Smooth muscle cell (in vitro differentiated cells): ENCODE measurements at regions not wholly inside any gene's neighbourhood (a gene's known extent, or its start where the extent isn't known, plus 50 kb on each side); places are given as distances from the start of the nearest gene placed in this dataset.

Experiments used
- DNase-seq: peaks from one replicate; lab custom pipeline; 2025; ENCODE audit not compliant: unreplicated experiment; lab: John Stamatoyannopoulos, UW
- H2AFZ ChIP-seq: fragments of 200-600 bp; sonication (generic); 2 replicates; pipeline ENCODE4 v1.6.0; 2016; ENCODE audit warnings: antibody characterized with exemption, low read depth, mild to moderate bottlenecking
- H3F3A ChIP-seq: fragments of 200-600 bp; sonication (generic); 2 replicates; pipeline ENCODE4 v1.6.0; 2017; ENCODE audit warnings: antibody characterized with exemption, low read depth
- H3K27ac ChIP-seq: fragments of 200-600 bp; sonication (generic); 2 replicates; pipeline ENCODE4 v1.5.1; 2016; ENCODE audit warnings: low read depth, mild to moderate bottlenecking
- H3K27me3 ChIP-seq: fragments of 200-600 bp; sonication (generic); 2 replicates; pipeline ENCODE4 v1.6.1; 2016; ENCODE audit warnings: low read depth, mild to moderate bottlenecking
- H3K36me3 ChIP-seq: fragments of 200-600 bp; sonication (generic); 2 replicates; pipeline ENCODE4 v1.5.1; 2016; ENCODE audit warnings: low read depth
- H3K4me1 ChIP-seq: fragments of 200-600 bp; sonication (generic); 2 replicates; pipeline ENCODE4 v1.5.1; 2016; ENCODE audit warnings: low read depth
- H3K4me2 ChIP-seq: fragments of 200-600 bp; sonication (generic); 2 replicates; pipeline ENCODE4 v1.6.0; 2016; ENCODE audit warnings: mild to moderate bottlenecking
- H3K4me3 ChIP-seq: fragments of 200-600 bp; sonication (generic); 2 replicates; pipeline ENCODE4 v1.5.1; 2016; ENCODE audit warnings: mild to moderate bottlenecking
- H3K79me2 ChIP-seq: fragments of 200-600 bp; sonication (generic); 2 replicates; pipeline ENCODE4 v1.6.0; 2016; ENCODE audit warnings: low read depth, mild to moderate bottlenecking
- H3K9ac ChIP-seq: fragments of 200-600 bp; sonication (generic); 2 replicates; pipeline ENCODE4 v1.6.0; 2016; ENCODE audit warnings: low read depth
- H3K9me3 ChIP-seq: fragments of 200-600 bp; sonication (generic); replicated peaks from 2 replicates; pipeline ENCODE4 v1.5.1; 2016; ENCODE audit warnings: low read depth
- H4K20me1 ChIP-seq: fragments of 200-600 bp; sonication (generic); 2 replicates; pipeline ENCODE4 v1.6.0; 2016; ENCODE audit warnings: low read depth
- WGBS: methylation state at CpG from one replicate; pipeline ENCODE4 v1.1.7; 2016; ENCODE audit warnings: low lambda C conversion rate; 5-methylcytosine and 5-hydroxymethylcytosine counted together
- TF ChIP-seq, protein P1 (sequence below): fragments of 200-600 bp; sonication (generic); IDR thresholded peaks from 2 replicates; pipeline ENCODE4 v1.5.1; 2017; ENCODE audit warnings: borderline replicate concordance, mild to moderate bottlenecking, antibody characterized with exemption; ENCODE audit not compliant: insufficient read depth, poor library complexity, severe bottlenecking

DNA sequence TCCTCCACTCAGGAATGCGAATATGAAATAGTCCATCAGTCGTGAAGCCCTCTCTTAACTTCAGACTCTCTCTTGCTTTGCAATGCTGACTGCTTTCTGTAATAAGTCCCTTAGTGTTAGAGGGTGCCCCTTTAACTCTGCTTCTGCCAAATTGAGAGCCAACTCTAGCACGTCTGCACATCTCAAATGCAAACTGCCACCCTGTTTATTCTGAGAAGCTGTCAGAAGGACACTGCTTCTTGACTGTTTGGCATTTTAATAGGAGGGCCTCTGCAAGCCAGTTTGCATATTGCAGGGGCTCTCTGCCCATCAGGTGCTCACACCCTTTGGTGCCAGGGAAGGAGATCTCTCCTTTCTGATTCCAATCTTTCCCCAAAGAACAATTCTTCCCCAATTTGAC is 589.8 kb upstream of the CDH4 start:
- H3K4me3 ChIP-seq, result no peak overlapping the region
- H3K9me3 ChIP-seq, result no peaks in the 10 kb centered on the region
- no peaks in the 10 kb centered on the region for H3K4me1 ChIP-seq
- no peak overlapping the region for H3K9ac ChIP-seq
- TF ChIP-seq, protein P1, sequence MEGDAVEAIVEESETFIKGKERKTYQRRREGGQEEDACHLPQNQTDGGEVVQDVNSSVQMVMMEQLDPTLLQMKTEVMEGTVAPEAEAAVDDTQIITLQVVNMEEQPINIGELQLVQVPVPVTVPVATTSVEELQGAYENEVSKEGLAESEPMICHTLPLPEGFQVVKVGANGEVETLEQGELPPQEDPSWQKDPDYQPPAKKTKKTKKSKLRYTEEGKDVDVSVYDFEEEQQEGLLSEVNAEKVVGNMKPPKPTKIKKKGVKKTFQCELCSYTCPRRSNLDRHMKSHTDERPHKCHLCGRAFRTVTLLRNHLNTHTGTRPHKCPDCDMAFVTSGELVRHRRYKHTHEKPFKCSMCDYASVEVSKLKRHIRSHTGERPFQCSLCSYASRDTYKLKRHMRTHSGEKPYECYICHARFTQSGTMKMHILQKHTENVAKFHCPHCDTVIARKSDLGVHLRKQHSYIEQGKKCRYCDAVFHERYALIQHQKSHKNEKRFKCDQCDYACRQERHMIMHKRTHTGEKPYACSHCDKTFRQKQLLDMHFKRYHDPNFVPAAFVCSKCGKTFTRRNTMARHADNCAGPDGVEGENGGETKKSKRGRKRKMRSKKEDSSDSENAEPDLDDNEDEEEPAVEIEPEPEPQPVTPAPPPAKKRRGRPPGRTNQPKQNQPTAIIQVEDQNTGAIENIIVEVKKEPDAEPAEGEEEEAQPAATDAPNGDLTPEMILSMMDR, result no peak
- DNase-seq, result no peak
- H3F3A ChIP-seq, result no peaks in the 10 kb centered on the region
- no peak overlapping the region for H2AFZ ChIP-seq
- H3K36me3 ChIP-seq, result no peaks in the 10 kb centered on the region
- 82% methylated on average over 3 of the region's 3 CpGs for WGBS
- H4K20me1 ChIP-seq, result no peaks in the 10 kb centered on the region
- H3K4me2 ChIP-seq, result no peak overlapping the region
- no peaks in the 10 kb centered on the region for H3K79me2 ChIP-seq
- no peak overlapping the region for H3K27ac ChIP-seq
- no peaks in the 10 kb centered on the region for H3K27me3 ChIP-seq

DNA sequence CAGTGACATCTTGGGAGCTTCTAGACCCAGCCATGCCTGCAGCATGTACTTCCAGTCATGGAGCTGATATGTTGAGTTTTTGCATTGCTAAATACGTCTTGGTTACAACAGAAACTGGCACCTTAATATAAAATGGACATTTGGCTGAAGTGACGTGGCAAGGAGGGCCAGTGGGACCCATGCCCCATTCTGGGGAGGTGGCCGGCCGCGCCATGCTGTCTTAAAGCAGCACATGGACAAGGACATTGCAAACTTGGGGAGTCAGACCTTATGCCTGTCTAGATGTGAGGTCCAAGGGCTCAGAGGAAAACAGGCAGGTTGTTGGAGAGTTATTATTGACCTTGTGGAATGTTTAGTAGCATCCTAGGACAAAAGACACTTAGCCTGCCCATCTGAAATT is 588.0 kb upstream of the CDH4 start:
- no peaks in the 10 kb centered on the region for H3K79me2 ChIP-seq
- no peak overlapping the region for H2AFZ ChIP-seq
- H3K4me2 ChIP-seq, result no peak overlapping the region
- H3F3A ChIP-seq, result no peaks in the 10 kb centered on the region
- no peaks in the 10 kb centered on the region for H3K4me1 ChIP-seq
- H3K9ac ChIP-seq, result no peak overlapping the region
- 92% methylated on average over 5 of the region's 5 CpGs for WGBS
- no peak for DNase-seq
- H3K36me3 ChIP-seq, result no peaks in the 10 kb centered on the region
- no peak overlapping the region for H3K27ac ChIP-seq
- no peak overlapping the region for H3K4me3 ChIP-seq
- TF ChIP-seq, protein P1, result no peak
- no peaks in the 10 kb centered on the region for H4K20me1 ChIP-seq
- H3K9me3 ChIP-seq, result no peaks in the 10 kb centered on the region
- H3K27me3 ChIP-seq, result no peaks in the 10 kb centered on the region

DNA sequence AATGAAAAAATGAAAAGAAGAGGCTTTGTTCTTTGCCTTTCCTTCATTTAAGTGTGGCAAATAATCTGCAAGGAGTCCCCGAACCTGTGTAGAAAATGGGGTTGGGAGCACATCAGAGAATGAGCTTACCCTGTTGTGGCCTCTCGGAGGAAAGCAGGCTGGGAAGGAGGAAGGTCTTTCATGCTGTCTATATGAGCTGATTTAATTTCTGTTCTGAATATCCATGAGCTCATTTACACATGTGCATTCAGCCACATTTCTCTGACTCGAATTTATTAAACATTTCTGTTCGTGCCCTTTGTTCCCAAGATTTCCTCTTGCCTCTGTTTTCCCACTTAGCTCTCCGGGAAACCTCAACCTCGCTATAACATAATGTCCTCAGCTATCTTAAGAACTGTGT is 584.4 kb upstream of the CDH4 start:
- TF ChIP-seq, protein P1, result no peak
- Histone ChIP-seq H3K9ac (no peak overlapping the region), H3K27ac (no peak overlapping the region), H3K4me1 (no peaks in the 10 kb centered on the region), H3K4me2 (no peak overlapping the region), H4K20me1 (no peaks in the 10 kb centered on the region), H3F3A (no peaks in the 10 kb centered on the region), H3K36me3 (no peaks in the 10 kb centered on the region), H3K79me2 (no peaks in the 10 kb centered on the region), H3K27me3 (no peaks in the 10 kb centered on the region), H3K4me3 (no peak overlapping the region), H2AFZ (no peak overlapping the region), H3K9me3 (no peaks in the 10 kb centered on the region)
- WGBS, result 88% methylated on average over 6 of the region's 6 CpGs
- no peak for DNase-seq

- H2AFZ ChIP-seq, result no peak overlapping the region
- 91% methylated on average over 7 of the region's 7 CpGs for WGBS
Observed at GRCh38 chr20:60669211-60669610, 582.9 kb upstream of the CDH4 start.

More at GRCh38 chr20:60669211-60669610, 582.9 kb upstream of the CDH4 start:
- no peaks in the 10 kb centered on the region for H3K79me2 ChIP-seq
- no peak overlapping the region for H3K4me2 ChIP-seq
- H3K4me1 ChIP-seq, result no peaks in the 10 kb centered on the region
- TF ChIP-seq, protein P1, result no peak
- H3K9me3 ChIP-seq, result no peaks in the 10 kb centered on the region
- no peak overlapping the region for H3K27ac ChIP-seq
- H3K27me3 ChIP-seq, result peaks cover 7% of the 10 kb centered on the region
- no peak for DNase-seq
- no peaks in the 10 kb centered on the region for H3F3A ChIP-seq
- no peak overlapping the region for H3K9ac ChIP-seq
- H3K36me3 ChIP-seq, result no peaks in the 10 kb centered on the region
- H4K20me1 ChIP-seq, result no peaks in the 10 kb centered on the region
- no peak overlapping the region for H3K4me3 ChIP-seq
